HK-2 (cell line): ENCODE measurements at regions not wholly inside any gene's neighbourhood (a gene's known extent, or its start where the extent isn't known, plus 50 kb on each side); places are given as distances from the start of the nearest gene placed in this dataset.
A peak's percentile ranks its signal among the peaks of the same experiment; 100 is the strongest.

Source experiments
- DNase-seq: peaks from one replicate; pipeline ENCODE4 v3.0.0-alpha.2; 2018; ENCODE audit not compliant: unreplicated experiment

- no peak for DNase-seq
Observed at GRCh38 chr2:8086357-8086756, 595.5 kb upstream of the ID2 start.

- peak; percentile 64 for DNase-seq
Observed at GRCh38 chr2:8086796-8087479, 594.9 kb upstream of the ID2 start.

- DNase-seq: no peak
Observed at GRCh38 chr2:8087480-8087840, 594.4 kb upstream of the ID2 start.

DNA sequence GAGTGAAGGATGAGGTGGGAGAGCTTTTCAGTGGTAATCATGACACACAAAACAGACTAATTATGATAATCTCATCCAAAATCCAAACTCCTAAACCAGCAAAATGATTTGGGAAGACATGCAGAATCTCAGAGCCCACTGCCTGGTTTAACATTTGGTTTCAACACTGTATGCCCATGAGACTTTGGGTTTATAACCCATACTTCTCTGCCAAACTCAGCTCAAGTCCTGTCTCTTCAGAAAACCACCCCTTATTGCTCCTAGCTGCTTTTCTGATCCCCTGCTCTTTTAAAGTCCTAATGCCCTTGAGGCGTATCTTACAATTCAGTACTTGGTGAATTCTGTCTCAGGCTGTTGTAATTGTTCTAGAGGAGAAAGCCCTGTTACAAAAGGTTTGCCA is 593.0 kb upstream of the ID2 start:
- no peak for DNase-seq

DNA sequence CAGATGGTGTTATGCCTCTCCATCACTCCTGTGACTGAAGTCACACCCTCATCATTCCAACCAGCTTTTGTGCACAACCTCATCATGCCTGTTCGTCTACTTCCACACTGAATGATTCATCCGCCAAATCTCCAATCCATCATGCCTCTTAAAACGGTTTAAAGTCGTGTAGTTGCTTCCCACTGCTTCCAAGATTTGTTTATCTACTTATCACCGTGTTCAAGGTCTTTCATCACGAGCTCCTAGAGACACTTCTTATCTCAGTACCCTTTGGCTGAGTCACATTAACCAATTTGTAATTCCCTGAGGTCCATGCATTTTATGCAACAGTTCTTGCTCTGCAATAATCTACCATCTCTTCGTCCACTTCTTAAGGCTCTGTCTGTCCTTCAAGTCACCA is 592.3 kb upstream of the ID2 start:
- DNase-seq: no peak

GRCh38 chr2:8090748-8091700 is 590.8 kb upstream of the ID2 start:
- DNase-seq: peak; percentile 42

DNA sequence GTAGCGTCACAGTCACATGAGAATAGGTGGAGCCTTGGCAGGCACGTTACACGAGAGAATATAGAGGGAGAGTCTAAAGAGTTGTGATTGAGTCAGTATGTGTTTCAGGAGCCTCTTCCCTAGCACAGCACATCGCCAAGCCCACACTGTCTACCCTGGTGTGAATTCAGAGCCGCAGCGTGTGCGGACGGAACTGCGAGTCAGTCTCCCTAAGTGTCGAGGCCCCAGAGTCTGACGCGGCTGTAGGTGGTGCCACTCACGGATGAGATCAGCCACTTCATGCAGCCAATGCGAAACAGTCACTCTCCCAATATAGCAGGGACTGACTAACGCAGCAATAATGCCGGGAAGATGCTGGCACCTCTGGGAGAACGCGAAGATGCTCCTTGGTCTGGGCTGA is 587.3 kb upstream of the ID2 start:
- DNase-seq: no peak

DNA sequence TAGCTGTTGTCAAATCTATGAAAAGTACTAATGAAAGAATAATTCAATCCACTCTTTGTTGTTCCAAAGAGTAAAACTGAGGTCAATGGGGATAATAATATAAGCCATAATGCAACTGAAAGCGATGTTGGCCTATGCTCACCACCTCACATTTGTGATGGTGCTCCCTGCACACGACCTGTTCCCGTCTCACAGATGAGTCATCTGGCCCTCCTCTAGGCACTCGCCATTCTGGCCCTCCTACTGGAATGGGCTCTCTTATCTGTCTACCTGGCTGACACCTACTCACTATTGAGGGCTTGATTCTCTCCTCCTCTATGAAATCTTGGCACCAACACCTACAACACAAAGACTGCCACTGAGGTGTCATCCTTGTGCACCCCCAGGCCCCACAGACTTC is 585.9 kb upstream of the ID2 start:
- DNase-seq: no peak

- no peak for DNase-seq
Observed at GRCh38 chr2:8096484-8096883, 585.4 kb upstream of the ID2 start.

- DNase-seq: no peak
Observed at GRCh38 chr2:8098476-8099266, 583.2 kb upstream of the ID2 start.

DNA sequence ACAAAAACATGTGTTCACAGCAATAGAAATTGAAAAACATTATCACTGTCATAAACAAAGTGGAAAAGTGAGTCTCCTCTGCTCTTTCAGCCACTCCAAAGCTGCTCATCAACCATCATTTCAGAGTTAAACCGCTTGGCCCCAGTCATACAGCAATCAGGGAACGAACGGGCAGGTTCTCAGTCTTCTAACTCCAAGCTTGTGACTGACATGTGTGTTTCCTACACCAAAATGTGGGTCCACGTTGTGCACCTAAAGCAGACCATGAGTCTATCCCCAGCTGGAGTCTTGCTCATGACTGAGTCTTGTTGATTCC is 582.6 kb upstream of the ID2 start:
- DNase-seq: no peak

- DNase-seq: no peak
Observed at GRCh38 chr2:8101614-8102277, 580.1 kb upstream of the ID2 start.

DNA sequence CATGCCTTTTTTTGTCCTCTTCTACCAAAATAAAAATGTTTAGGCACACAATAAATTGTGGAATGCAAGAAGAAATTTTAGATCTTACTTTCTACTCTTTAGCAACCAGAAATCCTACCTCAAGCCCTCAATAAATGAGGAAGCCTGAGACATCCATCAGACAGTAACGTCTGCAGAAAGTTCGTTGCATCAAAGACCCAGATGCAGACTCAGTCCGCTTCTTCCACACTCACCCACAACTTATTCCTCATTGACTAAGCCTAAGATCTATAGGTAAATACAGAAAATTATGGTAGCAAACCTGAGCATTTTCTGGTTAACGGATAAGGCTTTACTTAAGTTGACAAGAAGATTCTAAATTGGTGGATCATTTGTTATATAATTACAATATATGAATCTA is 579.4 kb upstream of the ID2 start:
- no peak for DNase-seq

DNA sequence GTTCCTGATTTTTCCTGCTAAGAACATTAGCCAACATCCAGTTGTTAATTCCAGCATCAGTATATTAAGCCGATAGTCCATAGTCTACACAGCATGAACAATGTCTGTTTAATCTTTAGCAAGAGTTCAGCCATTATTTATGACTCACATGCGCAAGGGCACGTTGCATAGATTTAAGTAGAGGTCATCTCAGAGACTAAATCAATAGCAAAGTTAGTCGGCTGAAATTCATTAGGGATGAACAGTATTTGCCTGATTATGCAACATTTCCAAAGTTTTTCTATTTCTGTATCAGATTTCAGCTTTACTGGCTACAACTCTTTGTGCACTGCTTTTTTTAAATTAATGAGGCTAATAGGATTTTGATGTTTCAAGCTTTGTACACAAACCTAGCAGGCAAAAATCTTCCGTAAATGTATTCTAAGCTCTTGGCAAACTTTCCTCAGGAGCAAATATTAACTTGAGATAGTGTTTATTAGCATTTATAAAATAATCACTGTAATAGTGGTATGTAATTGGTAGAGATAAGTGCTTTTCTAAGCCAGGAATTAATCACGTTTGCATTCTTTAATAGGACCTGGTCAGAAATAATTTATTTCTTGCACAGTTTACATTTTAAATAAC is 578.7 kb upstream of the ID2 start:
- no peak for DNase-seq

DNA sequence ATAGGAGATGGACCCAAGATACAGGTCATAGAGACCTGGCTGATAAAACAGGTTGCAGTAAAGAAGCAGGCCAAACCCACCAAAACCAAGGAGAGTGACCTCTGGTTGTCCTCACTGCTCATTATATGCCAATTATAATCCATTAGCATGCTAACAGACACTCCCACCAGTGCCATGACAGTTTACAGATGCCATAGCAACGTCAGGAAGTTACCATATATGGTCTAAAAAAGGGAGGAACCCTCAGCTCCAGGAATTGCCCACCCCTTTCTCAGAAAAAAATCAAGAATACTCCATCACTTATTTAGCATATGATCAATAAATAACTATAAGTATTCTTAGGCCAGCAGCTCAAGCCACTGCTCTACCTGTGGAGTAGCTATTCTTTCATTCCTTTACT is 574.7 kb upstream of the ID2 start:
- DNase-seq: no peak

DNA sequence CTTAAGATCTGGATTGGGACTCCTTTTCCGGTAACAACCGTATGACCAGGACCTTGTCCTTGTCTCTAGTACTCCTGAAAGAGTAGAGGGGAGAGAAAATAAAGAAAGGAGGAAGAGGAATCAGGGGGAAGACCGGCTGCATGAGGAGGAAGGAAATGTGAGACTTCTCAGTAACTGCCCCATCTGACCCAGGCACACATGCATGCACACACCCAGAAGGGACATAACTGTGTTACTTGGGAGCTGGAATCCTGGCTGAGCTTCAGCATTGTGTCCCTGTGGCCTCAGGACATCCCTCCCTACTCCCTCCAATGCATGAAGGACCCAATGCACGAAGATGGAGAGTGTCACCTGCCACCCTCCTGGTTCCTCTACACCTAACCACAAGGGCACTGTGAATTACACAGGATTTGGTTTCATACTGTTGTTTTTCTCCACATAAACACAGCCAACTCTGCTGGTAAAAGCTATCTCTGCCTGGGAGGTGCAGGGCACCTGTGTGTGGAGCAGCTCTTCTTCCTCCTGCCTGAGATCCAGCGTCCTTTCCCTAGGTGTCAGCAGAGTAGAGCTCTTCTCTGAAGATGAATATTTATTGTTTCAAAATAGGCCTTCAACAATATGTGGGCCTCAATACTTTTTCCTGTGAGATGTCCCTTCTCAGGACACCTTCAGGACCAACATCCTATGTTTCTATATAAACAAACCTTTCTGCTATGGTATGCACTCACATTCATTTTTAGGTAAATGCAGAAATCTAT is 574.1 kb upstream of the ID2 start:
- no peak for DNase-seq

DNA sequence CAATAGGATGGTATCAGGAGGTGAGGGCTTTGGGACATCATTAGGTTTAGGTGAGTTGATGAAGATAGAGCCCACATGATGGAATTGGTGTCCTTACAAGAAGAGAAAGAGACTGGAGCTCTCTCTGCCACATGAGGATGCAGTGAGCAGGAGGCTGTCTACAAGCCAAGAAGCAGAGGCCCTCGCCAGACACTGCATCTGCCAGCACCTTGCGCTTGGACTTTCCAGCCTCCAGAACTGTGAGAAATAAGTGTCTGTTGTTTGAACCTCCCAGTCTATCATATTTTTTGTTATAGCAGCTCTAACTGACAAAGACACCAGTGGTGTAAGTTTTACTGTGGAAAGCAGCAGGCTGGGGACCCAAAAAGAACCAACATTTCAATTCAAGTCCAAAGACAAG is 571.1 kb upstream of the ID2 start:
- DNase-seq: no peak

DNA sequence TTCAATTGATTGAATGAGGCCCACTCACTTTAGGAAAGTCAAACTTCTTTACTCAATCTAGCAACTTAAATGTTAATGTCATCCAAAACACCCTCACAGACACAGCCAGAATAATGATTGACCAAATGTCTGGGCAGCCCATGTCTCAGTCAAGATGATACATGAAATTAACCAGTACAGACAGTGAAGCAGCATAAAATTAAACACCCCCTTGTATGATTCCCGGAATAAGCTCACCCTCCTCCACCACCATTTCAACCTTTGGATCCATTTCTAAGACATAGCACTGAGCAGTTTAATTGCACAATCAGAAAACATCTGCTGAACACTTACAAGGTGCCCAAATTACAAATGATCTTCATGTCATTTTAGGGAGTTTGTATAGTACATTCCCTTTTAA is 570.7 kb upstream of the ID2 start:
- no peak for DNase-seq

GRCh38 chr2:8115456-8115855 is 566.4 kb upstream of the ID2 start:
- DNase-seq: no peak

- DNase-seq: no peak
Observed at GRCh38 chr2:8115966-8116365, 565.9 kb upstream of the ID2 start.

- no peak for DNase-seq
Observed at GRCh38 chr2:8116661-8117060, 565.2 kb upstream of the ID2 start.
